H9 (cell line): ENCODE measurements at regions not wholly inside any gene's neighbourhood (a gene's known extent, or its start where the extent isn't known, plus 50 kb on each side); places are given as distances from the start of the nearest gene placed in this dataset.

Source experiments
- DNase-seq: peaks from one replicate; pipeline ENCODE4 v3.0.0-alpha.2; 2017
- H2AFZ ChIP-seq: one replicate; pipeline ENCODE4 v1.6.1; 2013; ENCODE audit warnings: mild to moderate bottlenecking, low read length, control low read depth, moderate library complexity
- H2AK5ac ChIP-seq: 2 replicates; pipeline ENCODE4 v1.6.1; 2013; ENCODE audit warnings: low read length, control low read depth, mixed read lengths; ENCODE audit not compliant: insufficient read length
- H2BK120ac ChIP-seq: one replicate; pipeline ENCODE4 v1.6.1; 2013; ENCODE audit warnings: low read depth, mild to moderate bottlenecking, low read length, control low read depth, inconsistent platforms; ENCODE audit not compliant: poor library complexity, severe bottlenecking
- H2BK12ac ChIP-seq: 2 replicates; pipeline ENCODE4 v1.6.1; 2013; ENCODE audit warnings: low read length, control low read depth, mixed read lengths, low read depth; ENCODE audit not compliant: insufficient read length
- H2BK15ac ChIP-seq: 2 replicates; pipeline ENCODE4 v1.6.1; 2013; ENCODE audit warnings: low read depth, low read length, control low read depth
- H2BK20ac ChIP-seq: one replicate; pipeline ENCODE4 v1.6.1; 2013; ENCODE audit warnings: low read depth, mild to moderate bottlenecking, low read length, control low read depth, inconsistent platforms; ENCODE audit not compliant: poor library complexity, severe bottlenecking
- H2BK5ac ChIP-seq: 2 replicates; pipeline ENCODE4 v1.6.1; 2013; ENCODE audit warnings: low read length, control low read depth, mixed read lengths; ENCODE audit not compliant: insufficient read length
- H3K14ac ChIP-seq: 2 replicates; pipeline ENCODE4 v1.6.1; 2013; ENCODE audit warnings: low read length, control low read depth; ENCODE audit not compliant: insufficient read depth
- H3K18ac ChIP-seq: 2 replicates; pipeline ENCODE4 v1.6.1; 2013; ENCODE audit warnings: low read depth, mild to moderate bottlenecking, mixed read lengths, low read length, control low read depth; ENCODE audit not compliant: insufficient read length
- H3K23ac ChIP-seq: 2 replicates; pipeline ENCODE4 v1.6.1; 2013; ENCODE audit warnings: low read length, control low read depth, mixed read lengths, low read depth; ENCODE audit not compliant: insufficient read length
- H3K23me2 ChIP-seq: 2 replicates; pipeline ENCODE4 v1.6.1; 2013; ENCODE audit warnings: low read depth, mild to moderate bottlenecking, mixed read lengths, low read length, control low read depth; ENCODE audit not compliant: insufficient read length, poor library complexity, severe bottlenecking
- H3K27ac ChIP-seq: 2 replicates; pipeline ENCODE4 v1.5.1; 2013; ENCODE audit warnings: low read length, control low read depth, mixed read lengths, low read depth; ENCODE audit not compliant: insufficient read length
- H3K27me3 ChIP-seq: 2 replicates; pipeline ENCODE4 v1.6.1; 2013; ENCODE audit warnings: low read length, control low read depth, inconsistent platforms; ENCODE audit not compliant: insufficient read depth
- H3K4ac ChIP-seq: 2 replicates; pipeline ENCODE4 v1.6.1; 2013; ENCODE audit warnings: low read depth, mild to moderate bottlenecking, control low read depth, inconsistent platforms, low read length, moderate library complexity
- H3K4me1 ChIP-seq: 2 replicates; pipeline ENCODE4 v1.6.1; 2013; ENCODE audit warnings: low read length, control low read depth, inconsistent platforms; ENCODE audit not compliant: insufficient read depth
- H3K4me2 ChIP-seq: 2 replicates; pipeline ENCODE4 v1.6.1; 2013; ENCODE audit warnings: low read length, control low read depth, mixed read lengths; ENCODE audit not compliant: insufficient read length, insufficient read depth
- H3K56ac ChIP-seq: 2 replicates; pipeline ENCODE4 v1.6.1; 2013; ENCODE audit warnings: low read depth, mild to moderate bottlenecking, mixed read lengths, low read length, control low read depth; ENCODE audit not compliant: insufficient read length
- H3K79me1 ChIP-seq: 2 replicates; pipeline ENCODE4 v1.6.1; 2013; ENCODE audit warnings: low read depth, mild to moderate bottlenecking, moderate library complexity, low read length, control low read depth, inconsistent platforms; ENCODE audit not compliant: insufficient read depth, poor library complexity, severe bottlenecking
- H3K79me2 ChIP-seq: 2 replicates; pipeline ENCODE4 v1.6.1; 2013; ENCODE audit warnings: low read length, control low read depth, inconsistent platforms; ENCODE audit not compliant: insufficient read depth
- H3K9ac ChIP-seq: 2 replicates; pipeline ENCODE4 v1.6.1; 2013; ENCODE audit warnings: low read length, control low read depth, mixed read lengths; ENCODE audit not compliant: insufficient read length; ENCODE audit errors: extremely low read depth
- H3K9me3 ChIP-seq: one replicate; pipeline ENCODE4 v1.6.1; 2013; ENCODE audit warnings: low read depth, low read length, inconsistent platforms; ENCODE audit not compliant: control insufficient read depth
- H3T11ph ChIP-seq: one replicate; pipeline ENCODE4 v1.6.1; 2013; ENCODE audit warnings: mild to moderate bottlenecking, low read length, control low read depth, inconsistent platforms
- H4K20me1 ChIP-seq: one replicate; pipeline ENCODE4 v1.6.1; 2013; ENCODE audit not compliant: control insufficient read depth, insufficient read length, insufficient read depth
- H4K5ac ChIP-seq: 2 replicates; pipeline ENCODE4 v1.6.1; 2013; ENCODE audit warnings: low read depth, mild to moderate bottlenecking, mixed read lengths, low read length, control low read depth; ENCODE audit not compliant: insufficient read length
- H4K8ac ChIP-seq: replicated peaks from 2 replicates; pipeline ENCODE4 v1.6.1; 2013; ENCODE audit warnings: low read length, control low read depth, mixed read lengths, low read depth; ENCODE audit not compliant: insufficient read length
- H4K91ac ChIP-seq: 2 replicates; pipeline ENCODE4 v1.6.1; 2013; ENCODE audit warnings: low read depth, mild to moderate bottlenecking, moderate library complexity, mixed read lengths, low read length, control low read depth; ENCODE audit not compliant: insufficient read length
- H3K27ac Mint-ChIP-seq, 3 experiments: 2 replicates in 2 of 3; 3 replicates in 1 of 3; pipeline ENCODE4 v1.8.0; 2020 to 2021; ENCODE audit warnings: mixed read lengths in 3 of 3, mild to moderate bottlenecking in 1 of 3, moderate library complexity in 1 of 3
- H3K27me3 Mint-ChIP-seq: 2 replicates; pipeline ENCODE4 v1.8.0; 2021; ENCODE audit warnings: low read depth, mild to moderate bottlenecking, moderate library complexity, mixed read lengths
- H3K36me3 Mint-ChIP-seq, 3 experiments: 2 replicates in 2 of 3; 3 replicates in 1 of 3; pipeline ENCODE4 v1.8.0; 2020 to 2021; ENCODE audit warnings: low read depth in 3 of 3, mixed read lengths in 3 of 3; ENCODE audit not compliant: insufficient read depth in 1 of 3
- H3K4me1 Mint-ChIP-seq, 2 experiments: 2 replicates each; pipeline ENCODE4 v1.8.0; 2020; ENCODE audit warnings: mixed read lengths in 2 of 2
- H3K4me3 Mint-ChIP-seq, 2 experiments: 2 replicates in 1 of 2; 3 replicates in 1 of 2; pipeline ENCODE4 v1.8.0; 2020 to 2021; ENCODE audit warnings: mild to moderate bottlenecking in 2 of 2, mixed read lengths in 2 of 2, moderate library complexity in 1 of 2
- H3K9me3 Mint-ChIP-seq, 2 experiments: 2 replicates in 1 of 2; 3 replicates in 1 of 2; pipeline ENCODE4 v1.8.0; 2020; ENCODE audit warnings: mild to moderate bottlenecking in 2 of 2, mixed read lengths in 2 of 2, moderate library complexity in 1 of 2
- CTCF ChIP-seq: fragments of 200-600 bp; sonication (generic); conservative IDR thresholded peaks from 3 replicates; pipeline ENCODE4 v1.8.0; 2021; ENCODE audit warnings: antibody characterized with exemption, mild to moderate bottlenecking

DNA sequence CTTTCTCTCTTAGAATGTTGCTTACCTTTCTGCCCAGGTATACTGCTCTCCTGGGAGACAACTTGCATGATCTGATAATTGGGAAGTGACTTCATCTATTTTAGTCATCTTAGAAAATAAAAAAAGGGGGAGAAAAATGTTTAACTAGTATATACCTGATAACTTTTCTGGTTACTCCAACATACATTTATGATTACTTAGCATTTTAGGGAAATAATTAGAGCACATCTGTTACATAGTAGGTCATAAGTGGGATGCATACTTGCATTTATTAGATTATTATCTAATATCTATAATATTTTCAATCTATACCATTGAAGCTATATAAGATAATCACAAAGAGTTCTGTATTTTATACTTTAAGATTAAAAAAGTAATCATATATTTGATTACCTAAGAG, 193.9 kb upstream of the EYS start:
- H3K9ac ChIP-seq = no peak overlapping the region
- no peak for DNase-seq

More for the DNA sequence above, 193.9 kb upstream of the EYS start:
- Histone ChIP-seq H3K9me3 (no peaks in the 10 kb centered on the region), H4K20me1 (no peaks in the 10 kb centered on the region), H2BK20ac (no peak overlapping the region), H3K79me1 (no peaks in the 10 kb centered on the region), H4K91ac (no peak overlapping the region), H3K56ac (no peak overlapping the region), H3K27me3 (no peaks in the 10 kb centered on the region), H3K23ac (no peak overlapping the region), H3K4me2 (no peak overlapping the region), H2BK120ac (no peak overlapping the region), H2BK15ac (no peak overlapping the region), H3K18ac (no peak overlapping the region), H4K8ac (no peak overlapping the region), H4K5ac (no peak overlapping the region), H3K23me2 (no peaks in the 10 kb centered on the region), H2AFZ (no peak overlapping the region), H2BK12ac (no peak overlapping the region), H2BK5ac (no peak overlapping the region), H3K27ac (no peak overlapping the region), H3K14ac (no peak overlapping the region), H3K4ac (no peak overlapping the region), H2AK5ac (no peak overlapping the region), H3K4me1 (no peaks in the 10 kb centered on the region), H3K79me2 (no peaks in the 10 kb centered on the region), H3T11ph (no peak overlapping the region)
- H3K27me3 Mint-ChIP-seq = no peaks in the 10 kb centered on the region
- H3K4me3 Mint-ChIP-seq = no peak overlapping the region
- H3K4me1 Mint-ChIP-seq = no peaks in the 10 kb centered on the region; a peak in 1 of 4 replicates
- H3K27ac Mint-ChIP-seq = no peak overlapping the region
- TF ChIP-seq CTCF = no peak
- peaks cover 0 to 36% (median 5%) of the 10 kb centered on the region in 3 experiments; a peak in 5 of 7 replicates for H3K36me3 Mint-ChIP-seq
- peaks cover 19 to 20% of the 10 kb centered on the region in 2 experiments for H3K9me3 Mint-ChIP-seq
